Activated CD4-positive, alpha-beta T cell treated with anti-CD3 and anti-CD28 coated beads for 48 hours (primary cell): ENCODE measurements at regions not wholly inside any gene's neighbourhood (a gene's known extent, or its start where the extent isn't known, plus 50 kb on each side); places are given as distances from the start of the nearest gene placed in this dataset.
"Not testable (repeated sequence)": the region's sequence is repeated elsewhere in the genome, so short reads cannot be mapped to it uniquely, and the experiment has no call there.

Experiments used
- DNase-seq: peaks from one replicate; pipeline ENCODE4 v3.0.0-alpha.2; 2020

- no peak for DNase-seq
Observed at GRCh38 chr1:213418268-213419071, 367.4 kb downstream of the RPS6KC1 start.

DNA sequence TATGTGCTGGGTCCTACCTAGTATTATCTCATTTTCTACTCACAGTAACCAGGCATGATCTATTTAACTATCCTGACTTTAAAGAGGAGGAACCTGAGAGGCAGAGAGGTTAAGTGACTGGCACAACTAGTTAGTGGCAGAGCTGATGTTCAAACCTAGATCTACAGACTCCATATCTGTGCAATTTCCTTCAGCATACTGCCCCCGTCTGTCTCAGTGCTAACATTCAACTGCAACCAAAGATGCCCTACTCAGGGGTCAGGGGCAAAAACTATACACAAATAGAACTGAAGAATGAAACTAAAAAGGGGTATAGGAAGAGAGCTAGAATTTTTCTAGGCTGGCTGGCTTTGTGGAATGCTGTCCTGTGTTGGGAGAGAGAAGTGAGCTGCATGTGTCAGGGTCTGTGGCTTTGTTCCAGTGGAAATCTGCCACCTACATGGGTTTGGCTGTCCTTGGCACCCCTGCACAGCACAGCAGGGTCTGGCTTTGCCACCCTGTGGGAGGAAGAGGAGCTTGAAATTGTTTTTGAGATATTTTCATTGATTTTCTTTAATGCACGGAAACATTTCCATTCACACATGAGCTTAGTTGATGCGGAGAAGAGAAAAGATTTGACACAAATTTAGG is 368.5 kb downstream of the RPS6KC1 start:
- no peak for DNase-seq

- DNase-seq = not testable (repeated sequence)
Observed at GRCh38 chr1:213421178-213421577, 370.1 kb downstream of the RPS6KC1 start.

DNA sequence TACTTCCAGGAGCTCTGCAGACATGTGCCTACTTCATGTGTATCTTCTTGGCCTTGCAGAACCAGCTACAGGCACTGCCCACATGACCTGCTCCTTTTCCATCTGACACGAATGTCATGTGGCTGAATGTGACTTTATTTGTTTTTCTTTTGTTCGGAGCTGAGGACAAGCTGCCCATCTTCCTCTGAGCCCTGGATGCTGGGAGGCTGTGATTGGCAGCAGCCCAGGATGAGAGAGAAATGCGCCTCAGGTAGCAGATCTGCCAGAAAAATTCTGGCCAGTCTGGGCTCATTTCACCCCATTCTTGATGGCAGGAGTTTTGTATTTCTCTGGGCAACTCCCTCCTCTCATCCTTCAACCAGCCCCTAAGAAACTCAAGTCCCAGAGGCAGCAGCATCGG is 372.0 kb downstream of the RPS6KC1 start:
- DNase-seq = no peak

GRCh38 chr1:213423605-213424004 is 372.6 kb downstream of the RPS6KC1 start:
- no peak for DNase-seq

- no peak for DNase-seq
Observed at GRCh38 chr1:213425376-213426030, 374.5 kb downstream of the RPS6KC1 start.

DNA sequence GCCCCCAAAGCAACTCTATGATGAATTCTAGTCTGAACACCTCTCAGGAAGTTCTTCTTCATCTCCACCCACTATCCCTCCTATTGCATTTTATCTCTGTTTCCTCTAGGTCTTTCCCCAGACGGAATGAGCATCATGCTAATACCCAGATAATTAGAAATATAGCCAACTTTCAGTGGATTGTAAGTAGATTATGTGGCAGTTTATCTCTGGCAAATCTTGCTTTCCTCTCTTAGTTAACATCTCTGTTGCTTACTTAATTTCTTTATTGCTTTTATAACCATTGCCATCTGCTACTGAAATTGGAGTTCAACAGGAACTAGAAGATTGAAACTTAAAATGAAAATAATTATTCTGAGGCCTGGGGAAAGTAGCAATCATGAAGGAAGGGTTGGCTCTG is 378.6 kb downstream of the RPS6KC1 start:
- DNase-seq = no peak

- no peak for DNase-seq
Observed at GRCh38 chr1:213435715-213436114, 384.7 kb downstream of the RPS6KC1 start.

GRCh38 chr1:213438339-213438738 is 387.3 kb downstream of the RPS6KC1 start:
- no peak for DNase-seq

GRCh38 chr1:213439703-213440102 is 388.7 kb downstream of the RPS6KC1 start:
- DNase-seq = no peak

- DNase-seq = no peak
Observed at GRCh38 chr1:213440766-213441165, 389.7 kb downstream of the RPS6KC1 start.

DNA sequence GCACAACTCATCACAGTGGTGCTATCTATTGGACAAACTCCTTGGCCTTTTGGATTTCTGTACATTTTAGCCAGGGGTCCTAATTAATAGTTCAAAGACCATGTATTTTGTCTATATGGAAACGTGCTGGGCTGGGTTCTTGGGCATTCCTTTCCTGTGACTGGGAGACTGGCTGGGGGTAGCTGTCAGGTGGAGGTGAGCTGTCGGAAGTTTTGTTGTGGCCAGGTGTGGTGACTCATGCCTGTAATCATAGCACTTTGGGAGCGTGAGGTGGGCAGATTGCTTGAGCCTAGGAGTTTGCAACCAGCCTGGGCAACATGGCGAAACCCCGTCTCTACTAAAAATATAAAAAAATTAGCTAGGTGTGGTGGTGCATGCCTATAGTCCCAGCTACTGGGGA is 392.4 kb downstream of the RPS6KC1 start:
- DNase-seq = no peak

DNA sequence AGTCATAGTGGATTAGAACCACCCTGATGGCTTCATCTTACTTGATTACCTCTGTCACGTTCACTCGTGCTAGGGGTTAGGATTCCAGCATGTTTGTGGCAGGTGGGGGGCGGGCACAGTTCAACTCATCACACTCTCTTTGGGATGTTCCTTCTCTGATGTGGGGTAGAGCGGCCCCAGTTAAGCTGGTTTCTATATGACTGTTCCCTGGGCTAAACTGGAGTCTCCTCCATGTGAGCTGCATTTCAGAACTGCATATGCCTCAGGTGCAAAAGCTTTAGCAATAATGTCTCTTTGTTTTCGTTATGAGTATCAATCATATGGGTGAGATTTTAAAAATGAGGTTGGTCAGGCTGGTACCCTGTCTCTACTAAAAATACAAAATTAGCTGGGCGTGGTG is 393.2 kb downstream of the RPS6KC1 start:
- DNase-seq = no peak

DNA sequence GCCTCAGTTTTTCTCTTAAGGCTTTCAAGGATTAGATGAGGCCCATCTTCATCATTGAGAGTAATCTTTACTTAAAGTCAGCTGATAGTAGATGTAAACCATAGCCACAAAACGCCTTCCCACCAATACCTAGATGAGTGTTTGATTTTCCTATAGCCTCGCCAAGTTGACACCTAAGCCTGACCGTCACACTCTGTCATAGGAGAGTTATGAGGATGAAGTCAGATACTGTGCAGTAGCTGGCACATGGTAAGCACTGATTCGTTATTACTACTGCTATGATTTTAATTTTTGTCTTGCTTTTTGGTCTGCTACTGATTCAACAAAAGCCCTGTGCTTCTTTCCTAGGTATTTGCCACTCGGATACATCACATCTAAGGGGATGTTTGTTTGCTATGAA is 395.5 kb downstream of the RPS6KC1 start:
- no peak for DNase-seq

DNA sequence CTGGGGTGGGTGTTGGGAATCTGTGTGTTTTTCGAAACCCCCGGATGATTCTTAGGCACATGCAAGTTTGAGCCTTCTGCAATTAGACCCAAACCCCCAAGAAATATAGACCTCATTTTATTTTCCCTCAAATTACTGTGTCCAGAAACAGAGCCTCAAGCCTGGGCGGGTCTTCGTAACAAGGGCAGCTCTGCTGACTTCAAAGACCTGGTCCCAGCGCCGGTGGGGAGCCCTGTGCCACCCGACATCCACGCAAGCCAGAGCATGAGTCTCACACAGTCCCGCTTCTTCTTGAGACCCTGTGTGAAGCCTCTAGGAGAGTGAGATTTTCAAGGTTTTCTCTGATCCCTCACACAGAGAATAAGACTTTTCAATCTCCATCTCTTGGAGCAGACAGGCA is 397.3 kb downstream of the RPS6KC1 start:
- DNase-seq = no peak

DNA sequence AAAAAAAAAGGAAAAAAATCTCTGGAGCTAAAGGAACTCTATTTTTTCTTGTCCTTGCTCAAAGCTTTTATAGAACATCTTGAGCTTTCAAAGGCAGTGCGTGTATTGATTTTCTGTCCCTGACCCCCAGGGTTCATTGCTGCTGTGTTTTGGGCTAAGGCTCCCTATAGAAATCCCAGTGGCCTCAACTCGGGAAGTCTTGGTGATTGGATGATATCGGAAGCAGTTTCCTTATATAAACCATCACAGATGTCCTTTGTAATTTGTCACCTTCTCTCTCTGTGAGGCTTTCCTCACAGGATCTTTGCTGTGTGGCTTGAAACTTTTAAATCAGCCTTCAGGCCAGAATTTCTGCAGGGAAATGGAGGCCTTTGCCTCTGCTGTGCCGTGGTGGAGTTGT is 397.7 kb downstream of the RPS6KC1 start:
- no peak for DNase-seq

DNA sequence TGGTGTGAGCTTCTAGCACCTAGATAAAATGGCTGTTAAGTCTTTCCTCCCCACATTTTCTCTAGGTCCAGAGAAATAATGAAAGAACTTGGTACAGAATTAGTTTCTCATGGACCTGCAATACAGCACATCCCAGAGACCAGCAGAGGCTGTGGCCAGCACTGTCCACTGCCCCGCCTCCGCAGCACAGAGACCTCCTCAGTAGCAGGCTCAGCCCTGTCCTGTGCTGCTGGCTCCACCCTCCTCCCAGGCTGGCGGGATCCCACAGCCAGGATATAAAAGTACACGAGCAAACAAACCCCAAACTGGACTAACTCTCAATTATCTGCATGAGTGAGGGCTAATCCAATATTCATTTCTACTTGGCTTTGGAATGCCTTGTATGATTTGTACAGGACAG is 401.5 kb downstream of the RPS6KC1 start:
- no peak for DNase-seq

- no peak for DNase-seq
Observed at GRCh38 chr1:213457186-213457585, 406.1 kb downstream of the RPS6KC1 start.

DNA sequence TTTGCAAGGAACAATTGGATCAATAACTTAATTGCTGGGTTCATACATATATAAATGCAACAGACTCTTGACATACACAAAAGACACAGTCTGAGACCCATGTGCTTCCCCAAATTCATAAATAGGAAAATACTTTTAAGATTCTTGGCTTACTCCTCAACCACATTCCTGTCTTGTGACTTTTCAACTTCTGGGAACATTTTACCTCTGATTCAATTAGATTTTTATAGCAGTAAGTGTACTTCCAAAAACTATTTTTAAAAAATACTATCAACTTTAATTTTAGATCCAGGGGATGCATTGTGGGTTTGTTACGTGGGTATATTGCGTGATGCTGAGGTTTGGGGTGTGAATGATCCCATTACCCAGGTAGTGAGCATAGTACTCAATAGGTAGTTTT is 406.7 kb downstream of the RPS6KC1 start:
- DNase-seq = no peak

DNA sequence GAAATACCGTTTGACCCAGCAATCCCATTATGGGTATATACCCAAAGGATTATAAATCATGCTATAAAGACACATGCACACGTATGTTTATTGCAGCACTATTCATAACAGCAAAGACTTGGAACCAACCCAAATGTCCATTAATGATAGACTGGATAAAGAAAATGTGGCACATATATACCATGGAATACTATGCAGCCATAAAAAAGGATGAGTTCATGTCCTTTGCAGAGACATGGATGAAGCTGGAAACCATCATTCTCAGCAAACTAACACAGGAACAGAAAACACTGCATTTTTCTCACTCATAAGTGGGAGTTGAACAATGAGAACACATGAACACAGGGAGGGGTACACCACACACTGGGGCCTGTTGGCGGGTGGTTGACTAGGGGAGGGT is 411.3 kb downstream of the RPS6KC1 start:
- DNase-seq = not testable (repeated sequence)

DNA sequence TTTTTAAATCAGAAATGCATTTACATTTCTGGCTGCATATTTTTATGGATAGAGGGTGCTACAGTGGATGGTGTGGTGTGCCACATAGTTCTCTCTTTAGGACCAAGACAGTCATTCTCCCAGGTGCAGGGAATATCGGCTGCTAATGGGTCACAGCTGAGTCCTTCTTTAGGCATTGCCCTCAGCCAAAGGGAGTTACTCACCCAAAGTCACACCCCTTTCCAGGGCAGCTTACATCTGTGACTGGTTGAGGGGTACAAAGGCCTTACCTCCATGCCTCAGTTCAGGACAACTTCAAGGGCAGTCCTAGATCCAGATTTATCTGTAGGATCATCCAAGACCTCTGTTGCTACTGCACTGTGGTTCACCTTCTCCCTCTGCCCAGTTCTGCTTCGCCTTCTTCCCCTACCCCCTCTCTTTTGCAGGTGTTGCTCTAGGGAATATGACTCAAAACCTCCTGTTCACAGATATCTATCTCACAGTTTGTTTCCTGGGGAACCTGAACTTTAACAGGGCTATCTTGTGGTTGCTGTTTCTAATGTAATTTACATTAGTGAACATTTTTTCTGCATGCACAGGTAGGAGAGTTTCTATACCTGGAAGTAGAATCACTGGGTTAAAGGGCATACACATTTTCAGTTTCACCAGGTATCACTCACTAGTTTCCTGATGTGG is 413.9 kb downstream of the RPS6KC1 start:
- no peak for DNase-seq

DNA sequence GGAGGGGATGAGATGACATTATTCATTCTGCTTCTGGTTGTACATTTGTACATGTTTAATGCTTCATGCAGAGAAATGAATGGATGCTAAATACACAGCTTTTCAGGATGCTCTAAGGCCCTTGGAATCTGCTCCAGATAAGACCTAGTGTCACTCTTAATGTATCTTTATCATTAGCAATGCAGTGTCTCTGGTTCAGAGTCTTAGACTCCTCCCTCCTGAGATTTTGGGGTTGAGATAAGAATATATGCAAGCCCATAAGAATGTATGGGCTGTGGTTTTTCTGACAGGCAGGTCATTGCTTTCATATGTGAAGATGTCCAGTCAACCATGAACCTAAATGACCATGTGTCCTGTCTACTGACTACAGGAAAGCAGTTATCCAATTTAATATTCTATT is 415.5 kb downstream of the RPS6KC1 start:
- DNase-seq = no peak

GRCh38 chr1:213474054-213474453 is 423.0 kb downstream of the RPS6KC1 start:
- DNase-seq = no peak

DNA sequence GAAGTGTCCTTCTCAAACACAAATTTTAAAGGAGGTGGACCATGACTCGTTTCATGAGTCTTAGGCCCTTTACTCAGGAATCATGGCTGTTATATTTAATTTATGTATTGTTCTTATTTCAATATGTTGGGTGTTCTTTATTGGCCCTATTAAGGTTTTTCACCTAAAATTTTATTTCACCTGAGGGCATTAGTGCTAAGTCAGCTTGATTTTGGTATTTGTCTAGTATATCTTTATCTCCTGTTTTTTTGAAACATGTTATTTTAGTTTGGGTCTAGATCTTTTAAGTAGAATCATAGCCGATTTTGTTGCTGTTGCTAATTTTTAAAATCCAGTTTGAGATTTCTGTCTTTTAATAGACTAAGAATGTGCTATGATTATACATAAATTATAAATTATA is 430.4 kb downstream of the RPS6KC1 start:
- no peak for DNase-seq
